ENCODE measurements at regions not wholly inside any gene's neighbourhood (a gene's known extent, or its start where the extent isn't known, plus 50 kb on each side); places are given as distances from the start of the nearest gene placed in this dataset.

DNA sequence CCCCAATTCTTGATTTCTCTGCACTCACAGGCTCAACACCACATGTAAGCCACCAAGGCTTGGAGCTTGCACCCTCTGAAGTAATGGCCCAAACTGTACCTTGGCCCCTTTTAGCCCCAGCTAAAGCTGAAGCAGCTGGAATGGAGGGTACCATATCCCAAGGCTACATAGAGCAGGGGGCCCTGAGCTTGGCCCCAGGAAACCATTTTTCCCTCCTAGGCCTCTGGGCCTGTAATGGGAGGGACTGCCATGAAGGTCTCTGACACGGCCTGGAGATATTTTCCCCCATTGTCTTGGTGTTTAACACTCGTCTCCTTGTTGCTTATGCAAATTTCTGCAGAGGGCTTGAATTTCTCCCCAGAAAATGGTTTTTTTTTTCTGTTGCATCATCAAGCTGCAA lies 69.7 kb downstream of the SKA1 start:
- DNase-seq (ENCODE audit: low spot score) = no peak

DNA sequence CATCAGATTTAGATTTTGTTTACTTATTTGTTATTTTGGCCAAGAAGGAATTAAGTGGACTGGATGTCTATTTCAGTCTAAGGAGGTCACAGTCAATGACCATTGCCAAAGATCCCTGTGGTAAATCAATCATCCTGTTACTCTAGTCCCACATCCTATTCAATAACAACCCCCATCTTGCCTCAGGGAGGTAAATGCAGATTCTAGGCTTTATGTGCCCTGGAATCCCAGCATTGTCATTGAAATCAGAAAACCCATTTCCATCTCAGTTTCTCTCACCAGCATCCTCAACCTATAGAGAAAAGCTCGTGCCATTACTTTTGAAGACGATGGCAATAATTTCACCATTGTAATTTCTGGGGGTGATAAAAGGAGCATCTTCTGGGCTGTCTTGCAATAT lies 71.8 kb downstream of the SKA1 start:
- no peak for DNase-seq (ENCODE audit: low spot score)

DNA sequence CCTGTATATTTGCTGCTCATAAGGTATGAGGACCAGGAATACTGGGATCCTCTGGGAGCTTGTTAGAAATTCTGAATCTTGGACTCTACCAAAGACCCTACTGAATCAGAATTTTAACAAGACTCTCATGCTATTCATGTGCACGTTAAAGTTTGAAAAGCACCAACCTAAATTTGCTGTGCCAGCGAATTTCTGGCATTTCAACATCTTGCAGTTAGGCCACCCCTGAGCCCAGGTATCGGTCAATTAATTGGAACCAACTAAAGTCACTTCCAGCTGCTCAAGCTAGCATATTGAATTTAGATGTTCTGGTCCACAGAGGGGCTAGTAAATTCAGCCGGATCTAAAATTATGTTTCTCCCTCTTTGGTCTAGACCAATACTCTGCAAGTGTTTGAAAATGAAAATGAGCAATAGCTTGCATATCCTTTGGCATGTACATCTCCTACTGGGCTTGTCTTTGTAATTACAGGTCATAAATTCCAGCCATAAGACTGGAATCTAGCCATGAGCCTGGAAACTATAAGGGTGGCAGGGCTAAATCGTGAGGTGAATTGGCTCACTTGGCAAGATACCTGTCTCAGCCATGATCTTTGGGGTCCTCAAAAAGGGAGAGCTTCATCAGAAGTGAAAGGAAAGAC lies 72.4 kb downstream of the SKA1 start:
- no peak for DNase-seq (ENCODE audit: low spot score)

DNA sequence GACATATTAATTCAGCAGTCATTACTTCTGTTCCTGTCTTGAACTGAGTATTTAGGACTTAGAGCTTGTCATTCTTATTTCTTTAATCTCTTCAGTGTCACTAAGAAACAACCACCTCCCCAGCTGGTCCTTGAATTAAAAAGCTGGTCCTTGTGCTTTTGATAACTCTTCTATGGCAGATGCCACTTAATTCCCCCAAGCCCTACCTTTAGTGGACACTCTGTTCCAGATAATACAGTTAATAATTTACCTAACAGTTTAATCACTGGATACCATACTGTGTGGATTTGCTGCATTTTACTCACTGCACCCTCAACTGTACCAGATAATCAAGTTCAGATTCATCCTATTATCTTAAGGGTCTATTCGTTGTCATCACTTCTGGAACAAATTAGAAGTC lies 73.1 kb downstream of the SKA1 start:
- no peak for DNase-seq (ENCODE audit: low spot score)

DNA sequence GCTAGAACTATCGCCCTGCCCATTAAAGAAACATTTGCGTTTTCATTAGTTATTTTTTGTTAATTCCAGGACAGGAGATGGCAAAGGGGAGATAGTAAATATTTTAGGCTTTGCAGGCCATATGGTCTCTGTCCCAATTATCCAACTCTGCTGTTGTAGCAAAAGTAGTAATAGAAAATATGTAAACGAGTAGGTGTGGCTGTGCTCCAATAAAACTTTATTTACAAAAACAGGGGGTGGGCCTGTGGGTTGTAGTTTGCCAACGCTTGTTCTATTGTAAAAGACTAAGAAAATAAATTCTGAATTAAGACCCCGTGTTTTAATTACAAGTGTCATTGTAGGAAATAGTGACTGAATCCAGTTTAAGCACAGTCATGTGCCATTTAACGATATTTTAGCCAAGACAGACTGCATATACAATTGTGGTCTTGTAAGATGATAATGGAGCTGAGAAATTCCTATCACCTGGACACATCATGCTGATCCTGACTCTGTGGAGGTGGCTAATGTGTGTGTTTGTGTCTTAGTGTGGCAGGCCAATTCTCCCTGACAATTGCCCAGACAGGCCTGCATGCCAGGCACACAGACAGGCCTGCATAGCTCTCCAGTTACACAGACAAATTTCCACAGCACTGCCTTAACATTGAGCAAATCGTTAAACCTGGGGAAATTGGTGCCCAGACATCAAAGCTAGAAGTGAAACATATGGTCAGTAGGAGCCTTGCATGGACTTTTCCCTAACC lies 76.4 kb downstream of the SKA1 start:
- DNase-seq (ENCODE audit: low spot score) = no peak

DNA sequence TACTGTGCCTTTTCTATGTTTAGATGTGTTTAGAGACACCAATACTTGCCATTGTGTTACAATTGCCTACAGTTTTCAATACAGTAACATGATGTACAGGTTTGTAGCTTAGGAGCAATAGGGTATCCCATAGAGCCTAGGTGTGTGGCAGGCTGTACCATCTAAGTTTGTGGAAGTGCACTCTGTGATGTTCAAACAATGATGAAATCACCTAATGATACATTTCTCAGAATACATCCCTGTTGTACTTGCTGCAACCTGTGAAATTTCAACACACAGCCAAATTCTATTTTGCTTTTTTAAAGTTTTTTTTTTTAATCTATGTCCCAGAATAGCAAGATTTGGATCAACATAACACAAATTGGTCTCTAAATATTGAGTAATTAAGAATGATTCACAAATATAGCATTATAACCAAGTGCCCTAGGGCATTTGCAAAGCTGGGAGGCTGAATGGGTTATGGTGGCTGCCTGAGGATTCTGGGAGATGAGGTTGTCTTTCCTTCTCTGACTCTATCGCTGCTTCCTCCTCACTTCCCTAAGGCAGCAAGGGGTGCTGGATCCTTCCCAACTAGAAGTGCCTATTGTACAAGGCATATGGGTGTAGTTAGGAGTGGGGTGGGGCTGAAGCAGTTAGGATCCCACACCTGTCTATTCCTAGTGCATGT lies 78.3 kb downstream of the SKA1 start:
- no peak for DNase-seq (ENCODE audit: low spot score)

DNA sequence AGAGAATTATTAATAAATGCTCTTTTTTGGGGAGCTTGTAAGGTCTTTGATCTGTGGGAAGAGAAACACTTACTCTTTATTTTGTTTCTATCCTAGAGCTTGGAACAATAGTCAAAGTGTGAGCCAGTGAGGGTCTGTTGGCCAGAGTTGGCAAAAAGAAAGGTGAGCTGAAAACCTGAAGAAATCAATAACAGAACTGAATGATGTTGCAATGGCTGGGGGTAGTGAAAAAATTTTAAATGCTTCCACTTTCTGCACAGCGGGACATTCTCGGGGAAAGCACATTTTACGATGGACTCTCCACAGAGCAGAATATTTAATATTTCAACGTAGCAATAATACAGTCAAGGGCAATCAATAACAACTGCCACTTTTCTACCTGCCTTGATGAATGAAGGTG lies 78.9 kb downstream of the SKA1 start:
- no peak for DNase-seq (ENCODE audit: low spot score)

DNA sequence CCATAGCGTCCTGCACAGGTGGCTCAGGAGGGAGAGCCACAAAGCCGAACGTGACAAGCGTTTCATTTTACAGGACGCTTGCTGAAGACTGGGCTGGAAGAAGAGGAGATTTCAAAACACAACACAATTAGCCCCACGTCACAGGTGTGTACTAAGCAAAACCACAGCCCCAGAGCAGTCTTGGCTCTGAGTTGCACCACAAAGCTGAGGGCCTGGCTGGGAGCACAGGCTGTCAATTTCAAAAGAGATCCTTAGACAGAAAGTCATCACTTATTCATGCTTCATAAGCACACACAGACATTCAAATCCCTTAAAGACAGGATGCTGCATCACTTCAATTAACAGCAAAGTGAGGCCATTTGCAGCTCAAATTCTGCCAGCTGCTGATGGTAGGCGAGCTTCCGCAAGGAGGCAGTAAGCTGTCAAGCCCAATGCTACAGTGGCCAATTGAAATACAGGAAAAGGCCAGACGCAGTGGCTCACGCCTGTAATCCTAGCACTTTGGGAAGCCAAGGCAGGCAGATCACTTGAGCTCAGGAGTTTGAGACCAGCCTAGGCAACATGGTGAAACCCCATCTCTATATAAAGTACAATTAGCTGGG lies 79.6 kb downstream of the SKA1 start:
- DNase-seq (ENCODE audit: low spot score) = peak; percentile 15

DNA sequence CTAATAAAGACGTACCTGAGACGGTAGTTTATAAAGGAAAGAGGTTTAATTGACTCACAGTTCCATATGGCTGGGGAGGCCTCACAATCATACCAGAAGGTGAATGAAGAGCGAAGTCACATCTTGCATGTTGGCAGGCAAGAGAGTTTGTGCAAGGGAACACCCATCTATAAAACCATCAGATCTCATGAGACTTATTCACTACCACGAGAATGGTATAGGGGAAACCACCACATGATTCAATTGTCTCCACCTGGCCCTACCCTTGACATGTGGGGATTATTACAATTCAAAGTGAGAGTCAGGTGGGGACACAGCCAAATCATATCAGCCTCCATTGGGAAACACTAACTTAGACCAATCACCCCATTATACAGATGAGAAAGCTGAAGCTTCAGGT lies 81.4 kb downstream of the SKA1 start:
- DNase-seq (ENCODE audit: low spot score) = no peak

DNA sequence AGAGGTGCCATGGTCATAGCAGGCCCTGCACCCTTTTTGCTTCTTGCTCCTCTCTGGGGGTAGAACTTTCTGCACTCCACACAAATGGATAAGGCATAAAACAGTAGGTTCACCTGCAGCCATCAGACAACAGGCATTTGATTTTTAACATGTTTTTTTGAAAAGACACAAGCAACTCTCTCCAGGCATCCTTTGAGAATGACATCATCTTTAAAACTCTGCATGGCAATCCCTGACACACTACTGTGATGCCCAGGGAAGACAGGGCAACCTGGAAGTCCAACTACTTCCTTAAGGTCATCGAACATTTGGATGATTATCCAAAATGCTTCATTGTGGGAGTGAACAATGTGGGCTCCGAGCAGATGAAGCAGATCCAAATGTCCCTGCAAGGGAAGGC lies 82.8 kb downstream of the SKA1 start:
- DNase-seq (ENCODE audit: low spot score) = no peak

DNA sequence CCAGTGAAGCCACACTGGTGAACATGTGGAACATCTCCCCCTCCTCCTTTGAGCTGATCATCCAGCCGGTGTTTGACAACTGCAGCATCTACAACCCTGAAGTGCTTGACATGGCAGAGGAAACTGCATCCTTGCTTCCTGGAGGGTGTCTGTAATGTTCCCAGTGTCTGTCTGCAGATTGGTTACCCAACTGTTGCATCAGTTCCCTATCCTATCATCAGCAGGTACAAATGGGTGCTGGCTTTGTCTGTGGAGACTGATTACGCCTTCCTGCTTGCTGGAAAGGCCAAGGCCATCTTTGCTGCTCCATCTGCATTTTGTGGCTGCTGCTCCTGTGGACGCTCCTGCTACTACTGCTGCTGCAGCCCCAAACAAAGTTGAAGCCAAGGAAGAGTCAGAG lies 83.5 kb downstream of the SKA1 start:
- DNase-seq (ENCODE audit: low spot score) = no peak

DNA sequence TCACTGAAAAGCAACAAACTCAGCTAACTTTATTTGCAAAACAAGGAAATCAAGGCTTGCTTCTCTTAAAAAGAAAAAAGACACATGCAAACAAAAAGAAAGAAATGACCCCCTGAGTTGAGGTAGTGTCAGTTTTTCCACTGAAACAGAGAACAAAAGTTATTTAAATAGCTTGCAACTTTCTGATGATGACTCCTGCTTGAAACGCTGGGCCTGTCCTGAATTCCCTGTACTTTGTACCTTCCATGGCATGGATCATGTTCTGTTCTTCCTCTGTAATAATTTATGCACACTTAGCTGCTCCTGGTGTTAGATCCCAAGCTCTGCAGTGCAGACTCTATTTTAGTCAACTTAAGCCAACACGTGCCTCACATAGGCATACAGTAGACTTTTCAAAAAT lies 84.0 kb downstream of the SKA1 start:
- no peak for DNase-seq (ENCODE audit: low spot score)

DNA sequence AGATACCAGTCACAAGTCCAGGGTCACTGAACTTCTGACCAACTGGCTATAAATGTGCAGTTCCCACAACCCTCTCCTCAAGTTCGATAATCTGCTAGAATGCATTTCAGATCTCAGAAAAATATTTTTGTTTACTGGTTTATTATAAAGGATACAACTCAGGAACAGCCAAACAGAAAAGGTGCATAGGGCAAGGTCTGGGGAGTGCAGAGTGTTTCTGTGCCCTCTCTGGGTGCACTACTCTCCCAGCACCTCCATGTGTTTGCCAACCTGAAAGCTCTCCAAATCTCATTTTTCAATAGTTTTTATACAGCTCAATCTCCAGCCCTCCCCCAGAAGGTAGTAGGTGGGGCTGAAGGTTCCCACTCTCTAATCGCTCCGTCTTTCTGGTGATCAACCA lies 85.2 kb downstream of the SKA1 start:
- DNase-seq (ENCODE audit: low spot score) = no peak

DNA sequence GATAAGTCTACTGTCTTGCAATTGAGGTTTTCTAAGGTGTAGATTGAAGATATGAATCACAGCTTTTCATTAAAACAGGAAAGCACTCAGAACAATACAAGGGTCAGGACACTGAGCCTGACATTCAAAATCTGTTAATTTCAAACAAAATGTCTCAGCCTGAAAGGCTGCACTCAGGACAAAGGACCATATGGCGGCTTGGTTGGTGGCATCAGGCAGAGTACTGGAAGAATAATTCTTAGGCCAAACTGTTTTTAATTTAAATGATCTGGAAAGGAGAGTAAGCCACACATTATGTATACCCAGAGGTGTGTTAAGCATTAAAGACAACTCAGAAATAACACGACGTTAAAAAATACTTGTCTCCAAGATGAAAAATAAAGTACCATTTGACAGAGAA lies 85.9 kb downstream of the SKA1 start:
- DNase-seq (ENCODE audit: low spot score) = no peak

DNA sequence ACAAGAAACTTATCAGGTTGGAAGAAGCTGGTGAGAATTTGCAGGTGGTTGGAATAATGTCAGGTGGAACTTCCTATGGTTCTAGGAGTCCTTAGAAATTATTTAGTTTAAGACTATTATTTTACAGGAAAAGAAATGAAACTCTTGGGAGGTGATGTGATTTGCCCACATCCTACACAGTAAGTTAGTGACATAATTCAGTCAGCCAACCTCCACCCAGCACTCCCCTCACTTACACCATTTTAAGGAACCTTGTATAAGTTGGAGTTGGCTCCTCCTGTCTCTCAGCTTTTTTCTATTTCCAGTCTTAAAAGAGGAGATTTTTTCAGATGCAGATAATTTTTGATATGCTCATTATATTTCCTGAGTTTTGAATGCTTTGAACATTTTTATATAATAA lies 86.4 kb downstream of the SKA1 start:
- DNase-seq (ENCODE audit: low spot score) = no peak

DNA sequence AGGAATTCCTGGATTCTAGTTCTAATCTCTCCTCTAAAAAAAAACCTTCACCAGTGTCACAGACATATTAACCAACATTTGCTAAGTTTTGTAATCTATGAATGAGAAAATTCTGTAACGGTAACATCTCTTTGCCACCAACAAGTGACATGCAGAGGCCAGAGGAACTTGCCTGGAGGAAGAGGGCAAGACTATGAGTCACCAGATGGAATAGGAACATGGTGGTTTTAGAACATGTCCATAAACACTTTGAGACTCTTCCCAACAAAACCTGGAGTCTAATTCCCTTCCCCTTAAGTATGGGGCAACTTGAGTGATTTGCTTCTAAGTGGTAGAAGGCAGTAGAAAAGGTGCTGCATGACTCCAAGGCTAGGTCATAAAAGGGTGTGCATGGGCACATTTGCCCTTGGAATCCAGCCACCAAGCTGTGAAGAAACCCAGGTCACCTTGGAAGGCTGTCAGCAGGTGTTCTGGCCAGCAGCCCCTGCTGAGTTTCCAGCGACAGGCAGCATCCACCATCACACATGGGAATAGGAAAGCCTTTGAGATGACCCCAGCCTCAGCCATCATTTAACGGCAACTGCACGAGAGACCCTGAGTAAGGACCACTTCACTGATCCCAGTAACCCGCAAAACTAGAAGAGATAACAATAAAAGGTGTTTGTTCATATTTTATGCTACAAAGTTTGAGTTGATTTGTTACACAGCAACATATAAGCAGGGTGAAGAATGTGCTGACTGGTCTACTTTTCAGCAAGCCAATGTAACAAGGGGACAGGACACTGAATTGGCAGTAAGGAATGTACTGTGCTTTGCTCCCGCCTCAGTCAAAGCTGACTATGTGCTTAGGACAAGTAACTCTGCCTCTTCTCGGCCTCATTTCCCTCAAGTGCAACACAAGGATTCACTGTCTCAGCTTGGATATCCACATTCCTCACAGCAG lies 90.6 kb downstream of the SKA1 start:
- DNase-seq (ENCODE audit: low spot score) = no peak

DNA sequence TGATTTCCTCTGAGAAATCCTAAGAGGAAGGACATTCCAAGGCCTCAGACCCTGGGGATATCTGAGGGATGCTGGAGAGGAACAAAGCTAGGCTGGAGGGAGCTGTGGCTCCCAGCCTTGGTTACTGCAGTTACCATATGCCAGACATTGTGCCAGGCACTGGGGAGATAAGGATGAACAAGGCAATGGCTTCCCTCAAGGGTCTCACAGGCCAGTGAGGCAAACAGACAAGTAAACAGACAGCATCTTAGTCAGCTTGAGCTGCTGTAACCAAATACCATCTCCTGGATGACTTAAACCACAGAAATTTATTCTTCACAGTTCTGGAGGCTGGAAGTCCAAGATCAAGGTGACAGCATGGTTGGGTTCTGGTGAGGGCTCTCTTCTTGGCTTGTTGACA lies 91.8 kb downstream of the SKA1 start:
- DNase-seq (ENCODE audit: low spot score) = no peak

DNA sequence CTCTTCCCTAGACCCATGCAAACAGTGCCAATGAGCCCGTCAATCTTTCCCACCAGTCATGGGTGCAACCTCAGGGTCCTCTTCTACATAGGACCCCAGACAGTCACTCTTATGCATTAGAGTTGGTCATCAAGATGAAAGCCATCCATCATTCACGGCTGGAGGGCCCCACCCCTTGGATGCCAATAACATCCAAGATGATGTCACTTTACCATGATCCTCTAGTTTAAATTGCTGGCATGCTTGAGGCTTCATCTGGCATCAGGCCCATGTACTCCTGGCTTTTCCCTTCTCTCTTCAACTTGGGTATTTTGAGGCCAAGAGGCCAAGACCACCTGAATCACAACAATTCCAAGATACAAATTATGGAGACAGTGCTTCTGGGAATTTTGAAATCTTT lies 91.1 kb upstream of the MAPK4 start:
- DNase-seq (ENCODE audit: low spot score) = no peak

DNA sequence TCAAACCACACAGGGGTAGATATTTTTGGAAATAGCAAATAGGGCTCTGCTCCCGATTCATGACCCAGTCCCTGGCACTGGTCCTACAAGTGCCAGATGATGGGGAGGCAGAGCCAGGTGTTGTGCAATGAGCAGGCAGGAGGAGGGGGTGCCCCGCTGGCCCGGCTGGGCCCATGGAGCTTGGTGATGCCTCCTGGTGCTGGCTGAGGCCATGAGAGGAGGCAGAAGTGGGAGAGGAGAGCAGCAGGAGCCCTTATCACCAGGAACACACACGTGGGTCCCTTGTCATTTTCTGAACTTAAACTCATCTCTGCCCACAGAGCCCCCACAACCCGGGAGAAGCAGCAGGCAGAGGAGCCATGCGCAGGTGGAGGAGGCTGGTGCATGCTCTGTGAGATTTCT lies 90.5 kb upstream of the MAPK4 start:
- DNase-seq (ENCODE audit: low spot score) = no peak

DNA sequence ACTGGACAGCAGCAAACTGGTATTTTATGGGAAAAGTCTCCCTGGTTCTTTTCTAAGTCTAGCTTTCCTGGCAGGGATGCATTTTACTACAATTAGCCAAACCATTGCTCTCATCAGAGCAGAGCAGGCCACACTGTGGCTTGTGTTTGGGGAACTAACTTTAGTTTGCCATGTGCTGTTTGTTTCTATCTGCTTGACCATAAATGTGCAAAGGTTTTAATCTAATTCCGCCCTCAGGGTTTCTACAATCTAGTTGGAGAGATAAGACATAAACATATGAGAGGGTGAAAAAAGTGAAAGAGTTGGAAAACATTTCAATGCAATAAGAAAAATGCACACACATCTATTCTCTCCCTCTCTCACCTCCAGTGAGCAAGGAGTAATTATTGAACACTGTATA lies 86.9 kb upstream of the MAPK4 start:
- no peak for DNase-seq (ENCODE audit: low spot score)

DNA sequence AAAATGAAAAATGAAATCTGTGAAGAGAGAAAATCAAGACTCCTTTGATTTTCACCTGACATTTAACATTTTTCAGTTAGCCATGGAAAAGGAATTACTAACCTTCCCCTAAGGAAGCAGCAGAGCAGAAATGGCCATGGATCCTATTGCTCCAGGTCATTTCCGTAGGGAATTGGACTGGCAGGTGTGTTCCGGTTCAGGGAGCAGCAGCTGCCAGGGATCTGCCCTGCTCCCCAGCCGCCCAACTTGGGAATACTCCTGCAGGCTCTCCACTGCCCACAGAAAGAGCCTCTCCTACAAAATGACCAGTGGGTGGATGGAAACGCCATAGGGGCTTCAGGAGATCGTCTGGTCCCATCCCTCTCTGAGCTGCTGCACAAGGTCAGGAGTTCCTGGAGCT lies 86.0 kb upstream of the MAPK4 start:
- peak; percentile 26 for DNase-seq (ENCODE audit: low spot score)

All from SK-N-DZ (cell line).